ENCODE measurements at regions not wholly inside any gene's neighbourhood (a gene's known extent, or its start where the extent isn't known, plus 50 kb on each side); places are given as distances from the start of the nearest gene placed in this dataset.

- TF ChIP-seq EZH2phosphoT487 (IDR thresholded peaks at IDR 0.05; ENCODE audit: borderline replicate concordance, low read depth, low read length), result no peak
- no peak for TF ChIP-seq CTCF (conservative IDR thresholded peaks at IDR 0.05; ENCODE audit: low read length)
Measured at GRCh38 chr9:87022178-87022577, 74.9 kb upstream of the GAS1 start.

Measured in OCI-LY7 (cell line).